GM12891 (cell line): ENCODE measurements at regions not wholly inside any gene's neighbourhood (a gene's known extent, or its start where the extent isn't known, plus 50 kb on each side); places are given as distances from the start of the nearest gene placed in this dataset.

Experiments used
- DNase-seq: peaks from one replicate; pipeline ENCODE4 v3.0.0; 2011; ENCODE audit warnings: low spot score; ENCODE audit not compliant: insufficient read length
- FAIRE-seq: peaks from 2 replicates; lab custom pipeline; 2011; peaks lifted over from hg19 to GRCh38; lab: Jason Lieb, UNC
- PAX5 ChIP-seq: IDR thresholded peaks from 2 replicates; pipeline ENCODE4 v1.6.1; 2011; ENCODE audit warnings: low read length, moderate library complexity, mild to moderate bottlenecking; ENCODE audit not compliant: insufficient read depth, severe bottlenecking
- POLR2A ChIP-seq: IDR thresholded peaks from 2 replicates; pipeline ENCODE4 v1.6.1; 2011; ENCODE audit warnings: low read depth, low read length, control low read depth
- POLR2AphosphoS5 ChIP-seq: IDR thresholded peaks from 2 replicates; pipeline ENCODE4 v1.6.1; 2011; ENCODE audit warnings: low read depth, low read length, control low read depth
- POU2F2 ChIP-seq: IDR thresholded peaks from 2 replicates; pipeline ENCODE4 v1.6.1; 2011; ENCODE audit warnings: low read depth, mild to moderate bottlenecking, control low read depth, low read length, moderate library complexity
- SPI1 ChIP-seq: IDR thresholded peaks from 2 replicates; pipeline ENCODE4 v1.6.1; 2011; ENCODE audit warnings: low read depth, low read length, control low read depth
- TAF1 ChIP-seq: IDR thresholded peaks from 2 replicates; pipeline ENCODE4 v1.6.1; 2011; ENCODE audit warnings: low read depth, low read length, control low read depth

GRCh38 chr10:121104476-121105111 is 253.4 kb downstream of the WDR11 start:
- no peak for DNase-seq
- TF ChIP-seq TAF1 (no peak), POLR2A (no peak), SPI1 (no peak), POLR2AphosphoS5 (no peak), POU2F2 (no peak), PAX5 (no peak)
- FAIRE-seq: no peak

- no peak for FAIRE-seq
- no peak for TF ChIP-seq POU2F2
- TF ChIP-seq TAF1: no peak
- TF ChIP-seq POLR2AphosphoS5: no peak
- no peak for TF ChIP-seq SPI1
- TF ChIP-seq PAX5: no peak
- TF ChIP-seq POLR2A: no peak
These were observed 255.4 kb downstream of the WDR11 start for GRCh38 chr10:121106611-121107010.

GRCh38 chr10:121108051-121108450 is 256.9 kb downstream of the WDR11 start:
- DNase-seq (no peak), FAIRE-seq (no peak)
- TF ChIP-seq POLR2AphosphoS5 (no peak), TAF1 (no peak), POU2F2 (no peak), SPI1 (no peak), POLR2A (no peak), PAX5 (no peak)

More at GRCh38 chr10:121106611-121107010, 255.4 kb downstream of the WDR11 start:
- no peak for DNase-seq

GRCh38 chr10:121110369-121110768 is 259.2 kb downstream of the WDR11 start:
- DNase-seq (no peak), FAIRE-seq (no peak)
- TF ChIP-seq POU2F2 (no peak), SPI1 (no peak), TAF1 (no peak), POLR2AphosphoS5 (no peak)

DNA sequence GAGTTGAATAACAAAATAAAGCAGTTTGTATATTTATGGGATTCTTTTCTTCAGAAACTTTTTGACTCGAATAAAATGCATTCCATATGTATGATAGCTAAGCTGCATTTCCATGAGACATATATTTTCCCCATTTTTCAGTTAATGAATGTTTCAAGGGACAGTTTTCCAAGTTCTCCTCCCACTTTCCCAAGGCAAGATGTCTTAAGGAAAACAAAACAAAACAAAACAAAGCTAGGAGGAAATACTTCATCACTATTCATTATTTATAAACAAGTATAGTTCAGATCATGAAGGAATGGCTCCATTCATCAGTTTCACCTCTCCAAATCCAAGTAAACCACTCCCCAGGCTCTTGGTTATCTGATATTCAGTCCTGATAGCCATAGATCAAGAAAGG is 261.0 kb downstream of the WDR11 start:
- TF ChIP-seq TAF1: no peak
- DNase-seq: no peak
- FAIRE-seq: no peak

- FAIRE-seq (no peak), DNase-seq (no peak)
- no peak for TF ChIP-seq PAX5
- TF ChIP-seq SPI1: no peak
- no peak for TF ChIP-seq POLR2AphosphoS5
- TF ChIP-seq POLR2A: no peak
- no peak for TF ChIP-seq TAF1
- TF ChIP-seq POU2F2: no peak
These were observed 261.6 kb downstream of the WDR11 start for GRCh38 chr10:121112579-121113384.

- TF ChIP-seq POU2F2 (no peak), POLR2A (no peak), TAF1 (no peak), PAX5 (no peak), POLR2AphosphoS5 (no peak), SPI1 (no peak)
- DNase-seq (no peak), FAIRE-seq (no peak)
These were observed 262.2 kb downstream of the WDR11 start for GRCh38 chr10:121113385-121113696.

- DNase-seq (no peak), FAIRE-seq (no peak)
- TF ChIP-seq TAF1 (no peak), POLR2A (no peak), SPI1 (no peak), PAX5 (no peak), POLR2AphosphoS5 (no peak), POU2F2 (no peak)
These were observed 262.7 kb downstream of the WDR11 start for GRCh38 chr10:121113911-121114310.

DNA sequence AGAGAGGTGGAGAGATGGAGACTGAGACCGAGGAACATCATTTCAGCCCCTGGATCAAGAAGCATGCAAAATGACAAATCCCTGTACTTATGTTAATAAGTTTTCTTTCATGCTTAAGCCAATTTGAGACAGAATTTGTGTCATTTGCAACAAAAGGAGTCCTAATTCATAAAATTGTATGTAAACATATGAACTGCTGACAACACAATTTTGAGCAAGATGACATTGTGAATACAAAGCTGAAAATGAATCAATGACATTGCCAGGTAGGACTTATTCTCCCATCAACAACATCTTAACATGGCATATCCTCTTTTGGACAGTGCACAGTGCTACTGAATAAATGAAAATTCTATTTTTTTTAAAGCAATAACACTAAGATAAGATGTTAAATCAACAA is 264.0 kb downstream of the WDR11 start:
- no peak for TF ChIP-seq PAX5
- FAIRE-seq (no peak), DNase-seq (no peak)

DNA sequence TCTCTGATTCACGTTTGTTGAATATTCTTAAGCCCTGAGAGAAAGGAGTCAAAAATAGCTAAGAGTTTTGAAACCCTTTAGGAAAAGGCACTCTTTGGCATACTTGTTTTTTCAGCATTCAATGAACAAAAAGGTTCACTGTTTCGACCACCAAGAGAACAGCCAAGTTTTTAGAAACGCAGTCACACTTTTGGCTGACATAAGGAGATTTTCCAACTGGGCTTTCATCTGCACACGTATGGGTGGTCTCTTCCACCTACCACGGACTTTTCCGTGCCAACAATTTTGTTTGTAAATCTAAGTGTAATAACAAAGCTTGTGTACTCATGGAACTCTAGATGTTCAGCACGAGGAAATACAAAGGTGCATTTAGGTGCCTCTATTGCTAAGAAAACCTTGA is 270.3 kb downstream of the WDR11 start:
- TF ChIP-seq POLR2AphosphoS5 (no peak), PAX5 (no peak)
- no peak for FAIRE-seq
- DNase-seq: no peak
